ENCODE measurements at regions not wholly inside any gene's neighbourhood (a gene's known extent, or its start where the extent isn't known, plus 50 kb on each side); places are given as distances from the start of the nearest gene placed in this dataset.

- no peak for DNase-seq
- intact Hi-C loops (cut with DNase I): no loop called here
These were observed 147.4 kb upstream of the SIX2 start for GRCh38 chr2:45156605-45157004.

GRCh38 chr2:45154606-45155155 lies 145.4 kb upstream of the SIX2 start:
- intact Hi-C loops (cut with DNase I): no loop called here
- no peak for DNase-seq

DNA sequence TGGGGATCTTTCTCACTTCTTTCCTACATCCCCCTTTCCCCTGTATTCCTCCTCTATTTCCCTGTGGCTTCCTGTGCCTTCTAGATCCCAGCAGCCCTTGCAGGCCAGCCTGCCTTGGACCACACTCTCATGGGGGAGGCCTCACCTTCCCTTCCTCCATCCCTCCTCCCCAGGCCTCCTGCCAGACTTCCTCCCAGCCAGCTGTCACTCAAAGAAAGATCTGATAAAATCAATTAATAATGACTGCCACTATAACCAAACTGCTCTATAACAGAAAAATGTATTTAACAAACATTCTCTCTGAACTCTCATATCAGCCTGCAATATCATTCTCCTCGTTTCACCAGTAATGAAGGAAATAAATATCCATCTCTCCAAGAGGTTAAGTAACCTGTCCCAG lies 144.9 kb upstream of the SIX2 start:
- intact Hi-C loops (cut with DNase I): no loop called here
- DNase-seq: no peak

GRCh38 chr2:45153121-45153520 lies 143.9 kb upstream of the SIX2 start:
- intact Hi-C loops (cut with DNase I): no loop called here
- no peak for DNase-seq

- intact Hi-C loops (cut with DNase I): no loop called here
- no peak for DNase-seq
These were observed 143.4 kb upstream of the SIX2 start for GRCh38 chr2:45152691-45153090.

DNA sequence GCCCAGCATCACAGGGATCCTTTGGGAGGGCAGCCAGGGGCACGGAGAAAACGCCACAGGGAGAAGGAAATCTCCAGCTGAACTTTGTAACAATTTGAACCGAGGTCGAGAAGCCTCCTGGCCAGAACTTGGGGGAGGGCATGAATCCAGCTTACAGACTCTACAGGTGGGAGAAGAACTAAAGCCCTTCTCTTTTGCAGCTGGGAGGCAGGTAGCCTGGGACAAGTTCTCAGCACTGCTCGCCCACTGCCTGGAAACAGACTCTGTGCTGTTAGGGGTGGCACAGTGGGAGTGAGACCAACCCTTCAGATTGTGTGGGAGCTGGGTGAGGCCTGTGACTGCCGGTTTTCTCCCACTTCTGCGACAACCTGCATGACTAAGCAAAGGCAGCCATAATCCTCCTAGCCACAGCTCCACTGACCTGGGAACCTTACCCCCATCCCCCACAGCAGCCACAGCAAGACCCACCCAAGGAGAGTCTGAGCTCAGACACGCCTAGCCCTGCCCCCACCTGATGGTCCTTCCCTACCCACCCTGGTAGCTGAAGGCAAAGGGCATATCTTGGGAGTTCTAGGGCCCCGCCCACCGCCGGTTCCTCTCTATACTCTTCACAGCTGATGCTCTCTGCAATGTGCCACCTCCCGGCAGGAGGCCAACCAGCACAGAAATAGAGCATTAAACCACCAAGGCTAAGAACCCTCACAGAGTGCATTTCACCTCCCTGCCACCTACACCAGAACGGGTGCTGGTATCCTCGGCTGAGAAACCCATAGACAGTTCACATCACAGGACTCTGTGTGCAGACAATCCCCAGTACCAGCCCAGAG lies 136.0 kb upstream of the SIX2 start:
- intact Hi-C loops (cut with DNase I): no loop called here
- no peak for DNase-seq

DNA sequence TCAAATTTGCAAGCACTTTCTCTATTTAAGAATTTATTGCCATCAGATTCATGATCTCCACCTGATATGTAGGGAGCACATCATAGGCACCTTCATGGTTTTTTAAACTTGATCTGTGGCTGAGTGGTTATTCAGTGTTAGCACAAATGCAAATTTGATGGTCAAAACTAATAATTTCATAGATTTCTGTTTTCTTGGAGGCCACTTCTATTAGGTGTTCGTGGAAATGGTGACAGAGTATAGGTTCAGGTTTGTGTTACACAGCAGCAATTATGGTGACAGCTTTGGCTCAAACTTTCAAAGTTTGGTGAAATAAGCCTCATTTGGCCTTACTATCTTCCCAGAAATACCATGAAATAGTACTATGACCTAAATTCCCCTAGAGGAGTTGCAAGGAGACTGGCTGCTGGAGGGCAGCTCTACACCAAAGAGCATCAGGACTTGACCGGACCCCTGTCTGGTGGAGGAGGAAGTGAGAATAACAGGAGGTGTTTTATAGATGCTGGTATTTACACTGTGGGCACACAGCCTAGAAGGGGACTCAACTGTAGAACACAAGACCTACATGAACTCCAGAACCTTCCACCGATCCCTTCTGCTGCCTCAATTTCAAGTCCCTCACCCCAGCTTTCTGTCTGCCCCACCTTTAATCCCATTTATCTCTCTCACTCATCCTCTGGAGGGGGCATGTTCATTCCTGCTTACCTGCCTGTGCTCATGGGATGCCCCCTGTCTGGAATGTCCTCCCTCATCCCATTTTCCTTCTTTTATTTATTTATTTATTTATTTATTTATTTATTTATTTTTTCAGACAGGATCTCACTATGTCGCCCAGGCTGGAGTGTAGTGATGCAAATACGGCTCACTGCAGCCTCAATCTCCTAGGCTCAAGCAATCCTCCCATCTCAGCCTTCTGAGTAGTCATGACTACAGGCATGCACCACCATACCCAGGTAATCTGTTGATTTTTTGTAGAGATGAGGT lies 132.9 kb upstream of the SIX2 start:
- intact Hi-C loops (cut with DNase I): no loop called here
- no peak for DNase-seq

DNA sequence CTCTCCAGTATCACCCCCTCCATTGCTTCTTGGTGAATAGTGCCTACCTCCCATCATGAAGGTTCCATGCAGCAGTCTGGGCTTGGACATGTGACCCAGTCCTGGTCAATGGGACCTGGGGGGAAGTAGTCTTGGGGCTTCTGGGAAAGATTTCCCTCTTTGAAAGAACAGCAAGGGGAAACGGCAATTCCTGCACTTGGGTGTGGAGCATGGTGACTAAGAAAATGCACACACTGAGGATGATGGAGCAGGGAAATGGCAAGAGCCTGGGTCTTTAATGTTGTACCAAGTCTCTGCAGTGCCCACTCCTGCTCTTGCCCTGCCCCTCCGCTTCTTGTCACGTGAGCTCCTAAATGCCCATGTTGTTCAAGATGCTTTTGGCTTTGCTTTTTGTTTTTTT lies 131.4 kb upstream of the SIX2 start:
- no peak for DNase-seq
- intact Hi-C loops (cut with DNase I): no loop called here

- intact Hi-C loops (cut with DNase I): no loop called here
- no peak for DNase-seq
These were observed 129.7 kb upstream of the SIX2 start for GRCh38 chr2:45138904-45139303.

DNA sequence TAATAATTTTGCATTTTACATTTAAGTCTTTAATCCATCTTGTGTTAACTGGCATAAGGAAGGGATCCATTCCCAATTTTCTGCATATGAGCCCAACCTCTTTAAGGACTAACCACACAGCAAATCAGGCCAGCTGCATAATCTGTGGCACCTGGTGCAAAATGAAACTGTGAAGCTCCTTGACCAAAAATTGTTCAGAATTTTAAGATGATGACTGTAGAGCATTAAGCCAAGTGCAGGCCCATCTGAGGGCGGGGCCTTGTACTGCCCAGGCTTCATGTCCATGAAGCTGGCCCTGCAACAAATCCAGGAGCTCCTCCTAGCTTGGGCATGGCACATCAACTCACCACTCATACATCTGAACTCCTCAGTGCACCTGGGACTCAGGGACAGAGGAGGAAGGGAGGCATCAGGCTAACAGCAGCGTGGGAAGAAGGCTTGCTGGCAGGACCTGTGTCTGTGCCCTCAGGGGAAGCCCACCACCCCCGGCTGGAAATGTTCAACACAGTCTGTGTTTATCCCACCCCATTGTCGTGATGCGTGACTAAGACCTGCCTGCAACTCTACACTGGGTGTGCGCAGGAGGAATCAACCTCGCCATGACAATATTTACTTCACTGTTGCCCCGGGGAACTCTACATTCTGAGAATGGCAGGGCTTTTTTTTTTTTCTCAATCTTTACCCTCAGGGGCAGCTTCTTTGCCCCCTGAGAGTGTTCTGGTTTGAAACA lies 128.9 kb upstream of the SIX2 start:
- no peak for DNase-seq
- intact Hi-C loops (cut with DNase I): no loop called here

- DNase-seq: no peak
- intact Hi-C loops (cut with DNase I): no loop called here
These were observed 125.5 kb upstream of the SIX2 start for GRCh38 chr2:45134726-45135125.

- no peak for DNase-seq
- intact Hi-C loops (cut with DNase I): no loop called here
These were observed 124.8 kb upstream of the SIX2 start for GRCh38 chr2:45134014-45134413.

- intact Hi-C loops (cut with DNase I): no loop called here
- no peak for DNase-seq
These were observed 123.3 kb upstream of the SIX2 start for GRCh38 chr2:45132551-45132950.

- intact Hi-C loops (cut with DNase I): no loop called here
- DNase-seq: no peak
These were observed 122.3 kb upstream of the SIX2 start for GRCh38 chr2:45131587-45131986.

DNA sequence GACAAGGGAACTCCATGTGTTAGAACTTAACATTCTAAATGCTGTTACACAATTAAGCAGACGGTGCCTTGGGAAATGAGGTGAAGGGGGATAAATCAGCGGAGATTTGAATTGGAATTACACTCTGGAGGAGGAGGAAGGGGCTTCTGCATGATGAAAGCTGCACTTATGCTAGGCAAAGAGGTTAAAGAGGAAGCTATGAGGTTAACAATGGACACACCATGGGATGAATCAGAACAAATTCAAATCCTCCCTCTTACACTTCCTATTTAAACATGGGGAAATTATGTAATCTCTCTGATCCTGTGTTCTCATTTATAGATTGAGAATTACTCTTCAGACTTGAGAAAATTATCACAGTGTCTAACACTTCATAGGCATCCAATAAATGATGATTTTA lies 121.5 kb upstream of the SIX2 start:
- intact Hi-C loops (cut with DNase I): no loop called here
- DNase-seq: no peak

GRCh38 chr2:45128580-45128997 lies 119.3 kb upstream of the SIX2 start:
- DNase-seq: no peak
- intact Hi-C loops (cut with DNase I): no loop called here

DNA sequence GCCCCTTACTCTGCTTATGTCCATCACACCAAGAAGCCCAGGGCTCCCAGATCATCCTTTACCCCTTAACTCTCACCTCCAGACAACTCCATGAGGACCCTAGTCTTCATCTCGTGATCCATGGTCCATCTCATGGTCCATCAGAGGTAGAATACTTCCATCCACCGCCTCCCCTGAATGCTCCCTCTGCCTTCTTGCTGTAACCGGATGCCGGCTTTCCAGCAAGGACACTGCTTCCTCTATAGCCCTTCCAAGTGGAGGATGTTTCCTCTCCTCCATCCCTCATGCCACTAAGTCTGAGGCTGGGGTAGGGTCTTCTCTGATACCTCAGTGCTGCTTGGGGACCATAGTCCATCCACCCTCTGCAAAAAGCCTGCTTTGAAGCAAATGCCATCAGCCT lies 118.6 kb upstream of the SIX2 start:
- intact Hi-C loops (cut with DNase I): no loop called here
- no peak for DNase-seq

DNA sequence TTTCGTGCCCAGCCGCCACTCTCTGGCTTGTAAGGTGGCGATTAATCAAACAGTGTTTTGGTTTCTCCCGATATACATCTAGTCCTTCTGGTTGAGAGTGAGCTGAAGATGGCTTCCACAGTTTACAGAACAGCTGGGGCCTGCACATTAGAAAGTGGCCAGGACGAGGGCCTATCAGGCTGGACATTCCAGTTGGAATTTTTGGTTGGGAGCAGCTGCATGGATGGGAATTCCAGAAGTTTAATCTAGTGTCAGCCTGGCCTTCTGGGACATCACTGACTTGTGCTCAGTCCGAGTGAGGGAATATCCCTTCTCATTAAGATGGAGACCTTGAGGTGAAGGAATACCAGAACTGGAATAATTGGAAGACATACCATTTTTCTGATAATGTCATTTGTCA lies 118.1 kb upstream of the SIX2 start:
- intact Hi-C loops (cut with DNase I): no loop called here
- no peak for DNase-seq

DNA sequence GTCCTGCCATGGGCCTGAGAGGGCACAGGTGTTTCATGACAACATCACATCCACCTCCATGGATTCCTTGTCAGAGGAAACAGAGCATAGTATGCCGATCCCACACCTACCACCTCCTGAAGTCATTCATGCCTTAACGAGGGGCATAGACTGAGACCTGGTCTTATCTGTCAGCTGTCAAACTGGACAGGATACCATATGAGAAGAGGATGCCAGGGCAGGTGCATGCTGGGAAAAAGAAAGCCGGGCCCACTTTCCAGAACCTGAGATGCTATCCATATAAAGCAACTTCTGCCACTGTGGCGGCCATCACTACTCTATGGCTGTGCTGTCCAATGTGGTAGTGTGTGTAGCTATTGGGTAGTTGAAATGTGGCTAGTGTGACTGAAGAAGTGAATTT lies 116.0 kb upstream of the SIX2 start:
- intact Hi-C loops (cut with DNase I): no loop called here
- DNase-seq: no peak

- intact Hi-C loops (cut with DNase I): no loop called here
- no peak for DNase-seq
These were observed 115.2 kb upstream of the SIX2 start for GRCh38 chr2:45124456-45124855.

Data from posterior cingulate gyrus (tissue), 11 donors.